Neural progenitor cell (in vitro differentiated cells): ENCODE measurements at regions not wholly inside any gene's neighbourhood (a gene's known extent, or its start where the extent isn't known, plus 50 kb on each side); places are given as distances from the start of the nearest gene placed in this dataset.

ENCODE experiments used
- CTCF ChIP-seq: fragments of 200-600 bp; sonication (generic); IDR thresholded peaks from 2 replicates; pipeline ENCODE4 v1.5.1; 2017; ENCODE audit warnings: antibody characterized with exemption, mild to moderate bottlenecking
- EZH2 ChIP-seq: fragments of 200-600 bp; sonication (generic); IDR thresholded peaks from 2 replicates; pipeline ENCODE4 v1.6.1; 2017; ENCODE audit warnings: antibody characterized with exemption, mild to moderate bottlenecking, moderate library complexity

DNA sequence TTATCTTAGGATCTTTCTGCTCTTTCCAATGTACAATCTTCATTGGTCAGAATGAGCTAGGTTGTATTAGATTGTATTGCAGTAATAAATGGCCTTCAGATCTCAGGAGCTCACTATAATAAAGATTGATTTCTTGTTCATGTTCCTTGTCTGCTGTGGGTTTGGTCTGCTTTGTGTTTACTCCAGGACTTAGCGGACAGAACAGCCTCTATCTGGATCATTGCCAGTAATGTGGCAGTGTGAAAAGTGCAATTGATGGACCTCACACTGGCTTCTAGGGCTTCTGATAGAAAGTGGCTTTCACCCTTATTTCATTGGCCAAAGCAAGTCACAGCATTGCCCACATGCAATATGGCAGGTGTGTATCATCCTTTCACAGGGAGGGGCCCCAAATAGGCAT is 81.2 kb downstream of the BTG1 start:
- TF ChIP-seq CTCF (no peak), EZH2 (no peak)
